Loucy (cell line): ENCODE measurements at regions not wholly inside any gene's neighbourhood (a gene's known extent, or its start where the extent isn't known, plus 50 kb on each side); places are given as distances from the start of the nearest gene placed in this dataset.

Source experiments
- EZH2phosphoT487 ChIP-seq: fragments of 200-600 bp; IDR thresholded peaks from 2 replicates; pipeline ENCODE4 v1.6.1; 2018; ENCODE audit warnings: antibody characterized with exemption, mild to moderate bottlenecking, moderate library complexity, borderline replicate concordance
- TF ChIP-seq, protein P1 (sequence below): fragments of 200-600 bp; sonication (generic); conservative IDR thresholded peaks from 2 replicates; pipeline ENCODE4 v1.5.1; 2014; ENCODE audit warnings: mild to moderate bottlenecking, antibody characterized with exemption, low read length

DNA sequence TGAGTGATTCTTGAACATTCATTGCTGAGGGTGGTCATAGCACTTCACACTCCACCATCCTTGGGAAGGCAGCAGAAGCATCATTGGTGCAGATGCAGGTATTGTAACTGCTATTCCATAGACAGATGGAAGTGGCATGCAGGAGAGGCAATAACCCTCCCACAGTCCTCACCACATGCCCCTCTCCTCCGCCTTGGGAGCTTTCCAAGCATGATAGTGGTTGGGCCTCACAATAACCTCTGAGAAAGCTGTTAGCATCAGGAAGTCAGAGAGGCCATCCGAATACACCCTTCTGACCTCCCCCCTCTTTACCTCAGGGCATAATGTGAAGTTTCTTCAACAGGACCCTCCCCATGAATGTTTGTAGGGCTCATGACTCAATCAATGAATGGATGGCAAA, 177.9 kb downstream of the KATNAL1 start:
- TF ChIP-seq, protein P1, sequence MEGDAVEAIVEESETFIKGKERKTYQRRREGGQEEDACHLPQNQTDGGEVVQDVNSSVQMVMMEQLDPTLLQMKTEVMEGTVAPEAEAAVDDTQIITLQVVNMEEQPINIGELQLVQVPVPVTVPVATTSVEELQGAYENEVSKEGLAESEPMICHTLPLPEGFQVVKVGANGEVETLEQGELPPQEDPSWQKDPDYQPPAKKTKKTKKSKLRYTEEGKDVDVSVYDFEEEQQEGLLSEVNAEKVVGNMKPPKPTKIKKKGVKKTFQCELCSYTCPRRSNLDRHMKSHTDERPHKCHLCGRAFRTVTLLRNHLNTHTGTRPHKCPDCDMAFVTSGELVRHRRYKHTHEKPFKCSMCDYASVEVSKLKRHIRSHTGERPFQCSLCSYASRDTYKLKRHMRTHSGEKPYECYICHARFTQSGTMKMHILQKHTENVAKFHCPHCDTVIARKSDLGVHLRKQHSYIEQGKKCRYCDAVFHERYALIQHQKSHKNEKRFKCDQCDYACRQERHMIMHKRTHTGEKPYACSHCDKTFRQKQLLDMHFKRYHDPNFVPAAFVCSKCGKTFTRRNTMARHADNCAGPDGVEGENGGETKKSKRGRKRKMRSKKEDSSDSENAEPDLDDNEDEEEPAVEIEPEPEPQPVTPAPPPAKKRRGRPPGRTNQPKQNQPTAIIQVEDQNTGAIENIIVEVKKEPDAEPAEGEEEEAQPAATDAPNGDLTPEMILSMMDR, result no peak
- TF ChIP-seq EZH2phosphoT487, result no peak
